Gastrocnemius medialis (tissue), 4 donors: ENCODE measurements at regions not wholly inside any gene's neighbourhood (a gene's known extent, or its start where the extent isn't known, plus 50 kb on each side); places are given as distances from the start of the nearest gene placed in this dataset.

ENCODE experiments used
- ATAC-seq, 2 donors: fragments of 150-250 bp; one replicate each; pipeline ENCODE4 v1.9.1; 2016
- DNase-seq, 2 donors: peaks; one replicate each; pipeline ENCODE4 v3.0.0-alpha.2; 2019
- H3K27ac ChIP-seq, 4 donors: fragments of 200-600 bp; sonication (generic); 1 replicate in 1 of 4; 2 replicates in 3 of 4; pipeline ENCODE4 v1.5.1; 2016 to 2018; ENCODE audit warnings: mild to moderate bottlenecking in 2 of 4, moderate library complexity in 1 of 4
- H3K27me3 ChIP-seq, 3 donors: fragments of 200-600 bp; sonication (generic) in 2 of 3; 1 replicate in 1 of 3; 2 replicates in 2 of 3; pipeline versions ENCODE4 v1.5.1 to v1.6.0; 2016 to 2019; ENCODE audit warnings: mild to moderate bottlenecking in 1 of 3, moderate library complexity in 1 of 3
- H3K36me3 ChIP-seq, 2 donors: fragments of 200-600 bp; sonication (generic) in 1 of 2; one replicate each; pipeline ENCODE4 v1.5.1; 2017 to 2018
- H3K4me1 ChIP-seq, 2 donors: fragments of 200-600 bp; sonication (generic) in 1 of 2; one replicate each; pipeline ENCODE4 v1.5.1; 2016 to 2017; ENCODE audit warnings: mild to moderate bottlenecking in 2 of 2
- H3K4me3 ChIP-seq, 4 donors: fragments of 200-600 bp; sonication (generic) in 3 of 4; 1 replicate in 1 of 4; 2 replicates in 3 of 4; pipeline ENCODE4 v1.5.1; 2016 to 2019; ENCODE audit warnings: mild to moderate bottlenecking in 2 of 4
- H3K9me3 ChIP-seq, 3 donors: fragments of 200-600 bp; sonication (generic) in 2 of 3; 1 replicate in 1 of 3; 2 replicates in 2 of 3; pipeline ENCODE4 v1.5.1; 2016 to 2019
- POLR2A ChIP-seq, 2 donors: fragments of 450-650 bp; IDR thresholded peaks; one replicate each; pipeline ENCODE4 v1.6.1; 2017; ENCODE audit warnings: antibody characterized with exemption in 2 of 2, mild to moderate bottlenecking in 2 of 2, moderate library complexity in 2 of 2
- in situ Hi-C, 4 donors: fragments of 200-750 bp; cut with MboI; loops; one replicate each; pipeline versions ENCODE4 v1.15.0 to v1.8.0; 2017; ENCODE audit warnings: low sequenced_read_pairs in 4 of 4
- intact Hi-C: fragments of 100-400 bp; cut with DNase I; formaldehyde crosslinking; loops from one replicate; pipeline ENCODE4 v1.15.1; 2023; ENCODE audit warnings: low total_unique reads
- TF ChIP-seq, protein P1 (sequence below), 5 experiments: fragments of 450-650 bp in 3 of 5; fragments of 200-600 bp in 2 of 5; sonication (generic) in 2 of 5; IDR thresholded peaks in 4 of 5; conservative IDR thresholded peaks in 1 of 5; 1 replicate in 4 of 5; 2 replicates in 1 of 5; pipeline ENCODE4 v1.5.1; 2016 to 2019; ENCODE audit warnings: antibody characterized with exemption in 5 of 5, mild to moderate bottlenecking in 3 of 5, moderate library complexity in 3 of 5

- TF ChIP-seq POLR2A (IDR thresholded peaks at IDR 0.05): no peak
- TF ChIP-seq, protein P1, sequence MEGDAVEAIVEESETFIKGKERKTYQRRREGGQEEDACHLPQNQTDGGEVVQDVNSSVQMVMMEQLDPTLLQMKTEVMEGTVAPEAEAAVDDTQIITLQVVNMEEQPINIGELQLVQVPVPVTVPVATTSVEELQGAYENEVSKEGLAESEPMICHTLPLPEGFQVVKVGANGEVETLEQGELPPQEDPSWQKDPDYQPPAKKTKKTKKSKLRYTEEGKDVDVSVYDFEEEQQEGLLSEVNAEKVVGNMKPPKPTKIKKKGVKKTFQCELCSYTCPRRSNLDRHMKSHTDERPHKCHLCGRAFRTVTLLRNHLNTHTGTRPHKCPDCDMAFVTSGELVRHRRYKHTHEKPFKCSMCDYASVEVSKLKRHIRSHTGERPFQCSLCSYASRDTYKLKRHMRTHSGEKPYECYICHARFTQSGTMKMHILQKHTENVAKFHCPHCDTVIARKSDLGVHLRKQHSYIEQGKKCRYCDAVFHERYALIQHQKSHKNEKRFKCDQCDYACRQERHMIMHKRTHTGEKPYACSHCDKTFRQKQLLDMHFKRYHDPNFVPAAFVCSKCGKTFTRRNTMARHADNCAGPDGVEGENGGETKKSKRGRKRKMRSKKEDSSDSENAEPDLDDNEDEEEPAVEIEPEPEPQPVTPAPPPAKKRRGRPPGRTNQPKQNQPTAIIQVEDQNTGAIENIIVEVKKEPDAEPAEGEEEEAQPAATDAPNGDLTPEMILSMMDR (IDR thresholded peaks at IDR 0.05 in 4 of 5, conservative IDR thresholded peaks at IDR 0.05 in 1 of 5): no peak
- no peaks in the 10 kb centered on the region for H3K36me3 ChIP-seq
- no peak for DNase-seq
- no peak overlapping the region for H3K27ac ChIP-seq
- H3K4me3 ChIP-seq: no peak overlapping the region
- peaks cover 0 to 5% of the 10 kb centered on the region in 2 donors for H3K4me1 ChIP-seq
- no peaks in the 10 kb centered on the region for H3K27me3 ChIP-seq
- in situ Hi-C loops: no loop called here
- no peak for ATAC-seq
- no peaks in the 10 kb centered on the region for H3K9me3 ChIP-seq
- intact Hi-C loops: no loop called here
These were observed 166.7 kb downstream of the ICE1 start for GRCh38 chr5:5588887-5589826.

DNA sequence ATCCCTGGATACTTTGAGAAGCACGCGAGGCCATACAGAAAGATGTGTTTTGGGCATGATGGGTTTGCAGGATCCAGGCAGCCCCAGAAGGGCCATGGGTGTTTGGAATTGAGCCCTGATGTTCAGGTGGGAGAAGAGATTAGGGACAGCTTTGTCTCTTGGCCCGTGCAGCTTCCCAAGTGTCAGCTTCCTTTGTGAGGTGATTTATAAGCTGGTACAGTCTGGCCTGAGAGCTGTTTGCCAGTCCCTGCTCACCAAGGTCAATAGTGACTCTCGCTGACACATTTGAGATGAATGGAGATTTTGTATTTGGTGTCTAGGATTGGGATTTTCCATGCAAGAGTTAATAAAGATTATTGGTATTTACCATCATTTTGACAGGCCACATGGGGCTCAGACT is 165.9 kb downstream of the ICE1 start:
- Histone ChIP-seq H3K9me3 (no peaks in the 10 kb centered on the region), H3K36me3 (no peaks in the 10 kb centered on the region), H3K4me1 (peaks cover 0 to 2% of the 10 kb centered on the region in 2 donors), H3K4me3 (no peak overlapping the region), H3K27ac (no peak overlapping the region), H3K27me3 (no peaks in the 10 kb centered on the region)
- no peak for DNase-seq
- in situ Hi-C loops (no loop called here), intact Hi-C loops (no loop called here)
- no peak for ATAC-seq
- TF ChIP-seq, protein P1 (IDR thresholded peaks at IDR 0.05 in 4 of 5, conservative IDR thresholded peaks at IDR 0.05 in 1 of 5): no peak
- no peak for TF ChIP-seq POLR2A (IDR thresholded peaks at IDR 0.05)

GRCh38 chr5:5587474-5587873 is 165.0 kb downstream of the ICE1 start:
- no peak overlapping the region for H3K4me3 ChIP-seq
- no peaks in the 10 kb centered on the region for H3K4me1 ChIP-seq
- no peak for DNase-seq
- H3K27ac ChIP-seq: no peak overlapping the region
- in situ Hi-C loops (no loop called here), intact Hi-C loops (no loop called here)
- TF ChIP-seq, protein P1 (IDR thresholded peaks at IDR 0.05 in 4 of 5, conservative IDR thresholded peaks at IDR 0.05 in 1 of 5): no peak
- TF ChIP-seq POLR2A (IDR thresholded peaks at IDR 0.05): no peak
- no peaks in the 10 kb centered on the region for H3K36me3 ChIP-seq
- no peaks in the 10 kb centered on the region for H3K9me3 ChIP-seq
- no peak for ATAC-seq
- H3K27me3 ChIP-seq: no peaks in the 10 kb centered on the region

- no peak overlapping the region for H3K27ac ChIP-seq
- no peaks in the 10 kb centered on the region for H3K36me3 ChIP-seq
- H3K27me3 ChIP-seq: no peaks in the 10 kb centered on the region
- H3K4me3 ChIP-seq: no peak overlapping the region
- ATAC-seq: no peak
- no peaks in the 10 kb centered on the region for H3K9me3 ChIP-seq
- DNase-seq: no peak
- TF ChIP-seq, protein P1 (IDR thresholded peaks at IDR 0.05 in 4 of 5, conservative IDR thresholded peaks at IDR 0.05 in 1 of 5): no peak
- TF ChIP-seq POLR2A (IDR thresholded peaks at IDR 0.05): no peak
- intact Hi-C loops: no loop called here
- in situ Hi-C loops: no loop called here
- no peaks in the 10 kb centered on the region for H3K4me1 ChIP-seq
These were observed 164.2 kb downstream of the ICE1 start for GRCh38 chr5:5586721-5587120.
